AG09319 (cell line): ENCODE measurements at regions not wholly inside any gene's neighbourhood (a gene's known extent, or its start where the extent isn't known, plus 50 kb on each side); places are given as distances from the start of the nearest gene placed in this dataset.

Experiments used
- DNase-seq: peaks from one replicate; pipeline ENCODE4 v3.0.0-alpha.2; 2010; ENCODE audit warnings: low read depth; ENCODE audit errors: extremely low read depth
- TF ChIP-seq, protein P1 (sequence below): IDR thresholded peaks from 2 replicates; pipeline ENCODE4 v1.5.1; 2011; ENCODE audit warnings: low read depth, mild to moderate bottlenecking, inconsistent platforms, low read length, moderate library complexity

DNA sequence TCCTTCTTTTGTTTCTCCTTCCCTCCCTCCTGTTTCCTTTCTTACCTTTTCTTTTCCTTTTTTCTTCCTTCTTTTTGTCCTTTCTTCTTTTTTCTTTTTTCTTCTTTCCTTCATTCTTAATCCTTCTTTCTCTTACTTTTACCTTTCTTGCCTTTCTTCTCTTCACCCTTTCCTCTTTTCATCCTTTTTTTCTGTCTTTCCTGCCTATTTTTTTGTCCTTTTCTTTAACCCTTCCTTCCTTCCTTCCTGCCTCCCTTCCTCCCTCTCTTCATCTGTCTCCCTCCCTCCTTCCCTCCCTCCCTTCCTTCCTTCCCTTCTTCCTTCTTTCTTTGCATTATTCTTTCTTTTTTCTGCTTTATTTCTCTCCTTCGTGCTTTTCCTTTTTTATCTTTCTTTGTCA, 160.7 kb downstream of the AXIN2 start:
- DNase-seq: no peak
- TF ChIP-seq, protein P1, sequence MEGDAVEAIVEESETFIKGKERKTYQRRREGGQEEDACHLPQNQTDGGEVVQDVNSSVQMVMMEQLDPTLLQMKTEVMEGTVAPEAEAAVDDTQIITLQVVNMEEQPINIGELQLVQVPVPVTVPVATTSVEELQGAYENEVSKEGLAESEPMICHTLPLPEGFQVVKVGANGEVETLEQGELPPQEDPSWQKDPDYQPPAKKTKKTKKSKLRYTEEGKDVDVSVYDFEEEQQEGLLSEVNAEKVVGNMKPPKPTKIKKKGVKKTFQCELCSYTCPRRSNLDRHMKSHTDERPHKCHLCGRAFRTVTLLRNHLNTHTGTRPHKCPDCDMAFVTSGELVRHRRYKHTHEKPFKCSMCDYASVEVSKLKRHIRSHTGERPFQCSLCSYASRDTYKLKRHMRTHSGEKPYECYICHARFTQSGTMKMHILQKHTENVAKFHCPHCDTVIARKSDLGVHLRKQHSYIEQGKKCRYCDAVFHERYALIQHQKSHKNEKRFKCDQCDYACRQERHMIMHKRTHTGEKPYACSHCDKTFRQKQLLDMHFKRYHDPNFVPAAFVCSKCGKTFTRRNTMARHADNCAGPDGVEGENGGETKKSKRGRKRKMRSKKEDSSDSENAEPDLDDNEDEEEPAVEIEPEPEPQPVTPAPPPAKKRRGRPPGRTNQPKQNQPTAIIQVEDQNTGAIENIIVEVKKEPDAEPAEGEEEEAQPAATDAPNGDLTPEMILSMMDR: no peak

DNA sequence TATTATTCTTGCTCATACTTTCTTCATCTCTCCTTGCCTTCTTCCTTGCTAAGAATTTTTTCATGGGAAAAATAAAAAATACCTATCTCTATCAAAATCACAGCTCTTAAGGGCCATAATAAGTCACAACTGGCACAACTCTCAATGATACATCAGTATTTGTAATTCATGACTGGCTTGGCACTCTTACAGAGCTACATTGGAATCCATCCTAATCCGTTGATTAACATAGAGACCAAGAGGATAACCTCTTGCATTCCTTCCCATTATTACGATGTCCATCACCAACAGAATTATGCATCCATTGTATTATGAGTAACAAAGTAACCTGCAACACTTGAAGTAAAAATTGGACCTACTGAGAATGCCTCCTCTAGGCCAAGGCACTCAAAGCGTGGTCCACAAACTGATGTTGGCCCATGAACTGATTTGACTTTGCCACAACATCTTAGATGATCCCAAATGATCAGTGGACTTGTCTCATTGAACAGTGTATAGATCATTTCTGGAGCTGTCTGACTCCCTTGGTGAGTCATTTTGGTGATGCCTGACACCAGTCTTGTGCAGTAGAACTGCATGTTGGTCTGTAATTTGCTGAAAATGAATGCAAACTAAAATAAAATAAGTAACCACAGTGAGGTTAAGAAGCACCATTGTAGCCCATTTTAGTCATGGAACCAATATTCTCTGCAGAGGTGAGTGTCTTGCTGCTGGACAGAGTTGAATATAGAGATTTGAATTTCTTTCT, 163.2 kb downstream of the AXIN2 start:
- DNase-seq: no peak
- TF ChIP-seq, protein P1: no peak

DNA sequence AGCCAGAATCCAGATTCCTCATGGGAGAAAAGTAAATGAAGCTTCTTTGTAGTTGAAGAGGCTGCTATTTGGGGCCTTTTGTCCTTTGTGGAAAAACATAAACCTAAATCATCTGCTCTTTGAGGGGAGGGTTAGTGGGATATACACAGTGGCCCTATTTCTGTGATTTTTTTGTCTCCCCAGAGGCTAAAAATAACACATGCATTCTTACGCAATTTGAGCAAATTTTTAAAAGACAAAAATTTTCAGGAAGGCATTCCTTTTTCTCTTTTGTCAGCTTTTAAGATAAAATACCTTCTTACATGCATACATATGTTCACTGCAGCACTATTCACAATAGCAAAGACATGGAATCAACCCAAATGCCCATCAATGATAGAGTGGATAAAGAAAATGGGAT, 165.5 kb downstream of the AXIN2 start:
- TF ChIP-seq, protein P1: no peak
- no peak for DNase-seq

DNA sequence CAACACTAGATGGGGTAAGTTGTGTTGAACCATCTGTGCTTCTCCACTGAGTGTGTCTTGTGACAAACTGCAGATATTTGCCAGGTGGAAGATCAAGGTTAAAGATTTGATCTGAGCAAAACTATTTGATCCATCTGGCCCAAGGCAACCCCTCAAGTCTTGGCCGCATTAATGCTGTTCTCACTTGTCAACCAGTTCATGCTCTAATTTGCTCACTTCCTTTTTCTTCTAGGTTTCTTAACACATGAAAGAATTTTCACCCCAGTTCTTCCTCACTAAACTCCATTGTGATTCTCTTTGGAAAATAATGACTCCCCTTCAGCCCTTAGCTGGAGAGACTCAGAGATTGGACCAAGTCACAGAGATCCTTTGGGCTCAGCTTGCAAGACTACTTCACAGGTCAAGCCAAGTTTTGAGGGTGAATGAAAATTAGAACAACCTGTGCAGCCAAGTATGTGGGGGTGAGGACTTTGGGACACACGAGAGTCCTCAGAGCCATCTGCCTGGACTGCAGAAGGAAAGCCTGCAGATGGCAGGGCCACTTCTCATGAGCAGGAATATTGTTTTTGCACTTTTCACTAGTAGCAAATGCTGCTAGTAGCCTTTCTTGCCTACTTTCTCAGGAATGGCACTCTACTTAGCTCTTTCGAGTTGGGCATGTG, 166.5 kb downstream of the AXIN2 start:
- TF ChIP-seq, protein P1: no peak
- no peak for DNase-seq

DNA sequence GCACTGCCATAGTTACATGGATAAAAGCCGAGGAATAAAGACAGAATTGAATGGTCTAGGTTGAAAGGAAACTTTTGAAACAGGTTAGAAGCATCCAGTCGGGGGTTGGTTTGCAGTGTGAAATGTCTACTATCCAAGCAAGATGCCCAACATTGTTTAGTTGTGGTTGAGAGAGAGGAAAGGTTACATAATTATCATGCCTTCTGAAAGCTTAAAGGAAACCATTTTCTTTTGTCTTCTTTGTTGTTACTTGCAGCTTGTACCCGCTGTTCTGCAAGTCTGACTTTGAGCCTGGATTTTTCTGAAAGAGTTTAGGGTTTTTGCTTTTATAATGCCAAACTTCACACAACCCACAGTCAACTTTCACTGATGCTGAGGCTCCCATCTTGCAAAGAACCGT, 167.9 kb downstream of the AXIN2 start:
- DNase-seq: no peak
- TF ChIP-seq, protein P1: no peak

DNA sequence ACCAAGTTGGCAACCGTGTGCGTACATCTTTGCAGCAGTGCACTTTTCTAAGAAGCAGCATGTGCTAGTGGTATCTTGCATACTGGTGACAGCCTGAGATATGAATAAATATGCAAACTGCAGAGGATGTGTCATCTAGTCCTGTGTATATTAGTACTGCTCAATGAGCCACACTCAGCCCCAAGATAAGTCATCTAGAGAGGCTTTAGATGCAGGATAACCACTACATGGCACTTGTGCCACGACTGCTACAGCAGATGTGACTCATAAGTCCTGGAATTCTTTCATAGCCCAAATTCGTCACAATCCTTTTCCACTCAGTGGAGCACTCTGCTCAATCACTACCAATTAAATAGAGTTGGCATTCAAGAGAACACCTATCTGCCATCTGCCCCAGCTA, 171.5 kb downstream of the AXIN2 start:
- TF ChIP-seq, protein P1: no peak
- peak; percentile 5 for DNase-seq

DNA sequence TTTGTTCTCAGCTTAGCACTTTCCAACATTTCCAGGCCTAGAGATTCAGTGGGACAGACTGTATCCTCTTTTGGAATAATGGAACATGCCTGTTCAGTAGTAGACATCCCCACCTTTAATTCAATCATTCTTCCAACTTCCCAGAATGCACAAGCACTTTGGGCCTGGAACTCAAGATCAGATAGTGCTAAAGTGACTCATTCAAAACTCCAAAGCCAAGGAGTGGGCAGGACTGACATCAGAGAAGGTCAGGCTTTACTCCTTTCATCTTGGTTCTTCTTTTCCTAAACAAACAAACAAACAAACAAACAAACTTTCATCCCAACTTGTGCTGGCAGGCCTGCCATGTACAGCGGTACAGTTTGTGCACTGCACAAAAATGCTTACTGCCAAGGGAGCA, 172.0 kb downstream of the AXIN2 start:
- TF ChIP-seq, protein P1: no peak
- no peak for DNase-seq
